GM13977 (cell line): ENCODE measurements at regions not wholly inside any gene's neighbourhood (a gene's known extent, or its start where the extent isn't known, plus 50 kb on each side); places are given as distances from the start of the nearest gene placed in this dataset.

Experiments used
- DNase-seq: peaks from one replicate; pipeline ENCODE4 v3.0.0; 2012; ENCODE audit warnings: low spot score
- in situ Hi-C: fragments of 300-500 bp; cut with MboI; formaldehyde crosslinking; loops from one replicate; pipeline ENCODE4 v1.12.0; 2022; ENCODE audit warnings: low sequenced_read_pairs, low pct_unique_long_range_greater_than_20kb, mixed read lengths, inconsistent platforms; ENCODE audit not compliant: unreplicated experiment
- TF ChIP-seq, protein P1 (sequence below): IDR thresholded peaks from 2 replicates; pipeline ENCODE4 v1.5.1; 2012; ENCODE audit warnings: mild to moderate bottlenecking, control low read depth; ENCODE audit not compliant: insufficient read depth; ENCODE audit errors: extremely low read depth, missing control alignments

DNA sequence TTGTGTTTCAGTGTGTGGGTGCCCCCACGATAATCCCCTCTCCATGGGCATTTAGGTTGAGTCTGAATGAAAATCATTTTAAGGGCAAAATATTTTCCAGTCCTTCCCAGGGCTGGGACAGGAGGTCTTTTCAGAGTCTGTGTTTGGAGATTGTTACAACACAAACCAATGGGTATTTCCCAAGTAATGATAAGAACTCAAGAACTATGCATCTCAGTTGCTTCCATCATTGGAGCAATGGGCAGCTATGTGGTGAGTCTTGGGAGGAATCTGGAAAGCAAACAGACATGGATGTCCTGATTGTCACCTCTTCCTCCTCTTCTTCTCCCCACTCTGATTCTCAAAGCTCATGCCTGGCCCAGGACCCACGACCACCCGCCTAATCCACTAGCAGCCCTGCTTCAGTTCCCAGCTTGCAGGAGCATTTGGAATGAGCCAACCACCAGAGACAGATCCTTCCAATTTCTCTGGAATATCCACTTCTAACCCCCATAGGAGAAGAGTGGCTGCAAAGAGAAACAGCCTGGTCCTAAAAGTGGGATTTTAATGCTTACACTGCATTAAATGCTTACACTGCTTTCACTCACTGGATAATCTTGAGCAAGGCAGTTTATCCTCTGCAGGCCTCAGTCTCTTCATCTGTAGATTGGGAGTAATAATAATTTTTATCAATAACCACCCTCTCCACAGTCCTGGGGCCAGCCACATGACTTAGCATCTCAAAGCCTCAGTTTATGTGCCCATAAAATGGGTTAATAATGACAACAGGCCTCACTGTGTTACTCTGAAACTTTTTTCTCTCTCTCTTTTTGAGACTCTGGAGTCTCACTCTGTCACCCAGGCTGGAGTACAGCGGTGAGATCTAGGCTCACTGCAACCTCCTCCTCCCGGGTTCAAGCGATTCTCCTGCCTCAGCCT, 404.3 kb downstream of the MN1 start:
- in situ Hi-C loops = no loop called here
- DNase-seq = no peak
- TF ChIP-seq, protein P1, sequence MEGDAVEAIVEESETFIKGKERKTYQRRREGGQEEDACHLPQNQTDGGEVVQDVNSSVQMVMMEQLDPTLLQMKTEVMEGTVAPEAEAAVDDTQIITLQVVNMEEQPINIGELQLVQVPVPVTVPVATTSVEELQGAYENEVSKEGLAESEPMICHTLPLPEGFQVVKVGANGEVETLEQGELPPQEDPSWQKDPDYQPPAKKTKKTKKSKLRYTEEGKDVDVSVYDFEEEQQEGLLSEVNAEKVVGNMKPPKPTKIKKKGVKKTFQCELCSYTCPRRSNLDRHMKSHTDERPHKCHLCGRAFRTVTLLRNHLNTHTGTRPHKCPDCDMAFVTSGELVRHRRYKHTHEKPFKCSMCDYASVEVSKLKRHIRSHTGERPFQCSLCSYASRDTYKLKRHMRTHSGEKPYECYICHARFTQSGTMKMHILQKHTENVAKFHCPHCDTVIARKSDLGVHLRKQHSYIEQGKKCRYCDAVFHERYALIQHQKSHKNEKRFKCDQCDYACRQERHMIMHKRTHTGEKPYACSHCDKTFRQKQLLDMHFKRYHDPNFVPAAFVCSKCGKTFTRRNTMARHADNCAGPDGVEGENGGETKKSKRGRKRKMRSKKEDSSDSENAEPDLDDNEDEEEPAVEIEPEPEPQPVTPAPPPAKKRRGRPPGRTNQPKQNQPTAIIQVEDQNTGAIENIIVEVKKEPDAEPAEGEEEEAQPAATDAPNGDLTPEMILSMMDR = no peak

DNA sequence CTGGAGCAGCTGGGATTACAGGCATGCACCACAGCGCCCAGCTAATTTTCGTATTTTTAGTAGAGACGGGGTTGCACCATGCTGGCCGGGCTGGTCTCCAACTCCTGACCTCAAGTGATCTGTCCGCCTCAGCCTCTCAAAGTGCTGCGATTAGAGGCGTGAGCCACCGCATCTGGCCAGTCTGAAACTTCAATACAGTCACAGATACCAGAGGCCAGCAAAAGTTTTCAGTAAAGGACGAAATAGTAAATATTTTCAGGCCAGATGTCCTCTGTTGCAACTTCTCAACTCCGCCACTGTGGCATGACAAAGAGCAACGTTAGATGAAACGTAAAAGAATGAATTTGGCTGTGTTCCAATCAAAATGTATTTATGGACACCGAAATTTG, 403.6 kb downstream of the MN1 start:
- in situ Hi-C loops = no loop called here
- DNase-seq = no peak
- TF ChIP-seq, protein P1 = no peak

DNA sequence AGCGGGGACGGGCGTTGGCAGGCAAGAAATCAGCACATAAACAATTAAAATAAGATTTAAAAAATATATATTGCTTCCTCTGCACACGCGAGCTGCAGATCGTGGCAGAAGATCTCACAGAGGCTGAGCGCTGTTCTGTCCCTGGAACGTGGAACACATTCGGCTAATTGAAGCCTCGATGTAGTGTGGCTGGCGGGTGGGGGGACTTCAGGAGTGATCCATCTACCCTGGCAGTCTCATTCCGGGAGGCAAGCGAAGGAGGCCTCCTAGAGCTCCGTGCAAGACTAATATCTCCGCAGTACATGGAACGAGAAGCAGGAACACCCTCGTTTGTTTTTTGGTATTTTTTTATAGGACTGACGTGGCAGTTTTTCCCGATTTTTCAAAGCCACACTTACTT, 402.4 kb downstream of the MN1 start:
- TF ChIP-seq, protein P1 = no peak
- DNase-seq = no peak
- in situ Hi-C loops = no loop called here

DNA sequence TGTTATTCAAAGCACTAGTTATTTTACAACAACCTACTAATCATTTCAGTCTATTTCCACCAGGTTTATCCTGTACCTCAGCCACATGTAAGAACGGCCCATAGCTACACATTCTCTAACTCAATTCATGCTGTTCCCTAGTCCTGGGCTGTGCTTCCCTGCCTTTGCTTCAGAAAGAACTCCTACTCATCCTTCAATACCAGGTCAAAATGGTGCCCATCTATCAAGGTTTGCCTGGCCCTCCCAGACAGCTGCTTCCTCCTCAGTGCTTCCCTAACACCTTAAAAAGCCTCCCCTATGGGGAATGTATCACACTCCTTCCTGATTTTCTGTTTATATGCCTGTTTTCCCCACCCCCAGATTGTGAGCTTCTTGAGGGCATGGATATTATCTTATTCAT, 400.7 kb downstream of the MN1 start:
- in situ Hi-C loops = no loop called here
- no peak for DNase-seq
- TF ChIP-seq, protein P1 = no peak

DNA sequence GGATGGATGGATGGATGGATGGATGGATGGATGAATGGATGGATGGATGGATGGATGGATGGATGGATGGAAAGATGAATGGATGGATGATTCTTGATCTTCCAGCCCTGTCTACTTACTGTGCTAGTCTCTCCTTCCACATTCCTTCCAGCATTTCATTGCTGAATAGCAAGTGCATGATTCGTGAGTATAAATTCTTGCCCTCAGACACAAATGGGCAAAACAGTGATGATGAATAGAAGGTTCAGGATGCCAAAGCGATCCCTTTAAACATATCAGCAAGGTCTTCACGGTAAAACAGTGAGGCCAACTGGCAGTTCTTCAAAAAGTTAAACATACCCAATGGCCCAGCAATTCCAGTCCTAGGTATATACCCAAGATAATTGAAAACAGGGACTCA, 400.2 kb downstream of the MN1 start:
- in situ Hi-C loops = no loop called here

DNA sequence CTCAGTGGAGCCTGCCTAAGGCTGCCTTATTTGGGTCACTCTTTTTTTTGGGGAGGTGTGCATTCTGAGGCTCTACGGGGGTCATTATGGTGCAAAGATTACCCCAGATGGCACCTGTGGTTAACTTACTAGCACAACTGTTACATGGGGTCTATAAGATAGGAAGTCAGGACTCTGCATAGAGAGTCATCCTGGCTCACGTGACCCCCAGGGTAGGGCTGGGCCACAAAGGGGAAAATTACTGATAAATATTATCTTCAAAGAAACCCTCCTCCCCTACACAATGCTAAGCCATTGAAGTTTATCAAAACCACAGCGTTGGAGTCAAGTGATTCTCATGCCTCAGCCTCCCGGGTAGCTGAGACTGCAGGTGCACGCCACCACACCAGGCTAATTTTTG, 397.1 kb downstream of the MN1 start:
- no peak for DNase-seq
- in situ Hi-C loops = no loop called here
- TF ChIP-seq, protein P1 = no peak

More for the DNA sequence above, 400.2 kb downstream of the MN1 start:
- TF ChIP-seq, protein P1 = no peak
- DNase-seq = no peak
